Stimulated activated CD4-positive, alpha-beta T cell treated with anti-CD3 and anti-CD28 coated beads, TNF-alpha, amount 100 ng/mL, for 48 hours (primary cell): ENCODE measurements at regions not wholly inside any gene's neighbourhood (a gene's known extent, or its start where the extent isn't known, plus 50 kb on each side); places are given as distances from the start of the nearest gene placed in this dataset.
"Not testable (repeated sequence)": the region's sequence is repeated elsewhere in the genome, so short reads cannot be mapped to it uniquely, and the experiment has no call there.

Source experiments
- DNase-seq, 3 donors: peaks; one replicate each; pipeline ENCODE4 v3.0.0-alpha.2; 2020; ENCODE audit warnings: low read depth in 3 of 3

GRCh38 chr19:33866696-33867095 lies 70.0 kb downstream of the KCTD15 start:
- no peak for DNase-seq

- DNase-seq, result no peak
Observed at GRCh38 chr19:33868076-33868735, 71.5 kb downstream of the KCTD15 start.

- no peak for DNase-seq
Observed at GRCh38 chr19:33868788-33869412, 72.2 kb downstream of the KCTD15 start.

- not testable (repeated sequence) for DNase-seq
Observed at GRCh38 chr19:33870298-33870932, 73.7 kb downstream of the KCTD15 start.

- no peak for DNase-seq
Observed at GRCh38 chr19:33871605-33872004, 74.9 kb downstream of the KCTD15 start.

GRCh38 chr19:33872445-33873320 lies 76.0 kb downstream of the KCTD15 start:
- DNase-seq, result no peak

GRCh38 chr19:33875071-33875470 lies 78.4 kb downstream of the KCTD15 start:
- no peak for DNase-seq

GRCh38 chr19:33876192-33876591 lies 79.5 kb downstream of the KCTD15 start:
- DNase-seq, result no peak

GRCh38 chr19:33878030-33878544 lies 81.4 kb downstream of the KCTD15 start:
- no peak for DNase-seq

GRCh38 chr19:33878910-33879810 lies 82.5 kb downstream of the KCTD15 start:
- DNase-seq, result no peak

- no peak for DNase-seq
Observed at GRCh38 chr19:33879818-33880575, 83.3 kb downstream of the KCTD15 start.

GRCh38 chr19:33883859-33884519 lies 87.3 kb downstream of the KCTD15 start:
- DNase-seq, result no peak

GRCh38 chr19:33885236-33885635 lies 88.6 kb downstream of the KCTD15 start:
- no peak for DNase-seq

GRCh38 chr19:33887891-33888290 lies 91.2 kb downstream of the KCTD15 start:
- no peak for DNase-seq

GRCh38 chr19:33888665-33889064 lies 92.0 kb downstream of the KCTD15 start:
- no peak for DNase-seq

GRCh38 chr19:33890569-33890968 lies 93.9 kb downstream of the KCTD15 start:
- DNase-seq, result no peak

GRCh38 chr19:33891773-33892172 lies 95.1 kb downstream of the KCTD15 start:
- no peak for DNase-seq

GRCh38 chr19:33894787-33895186 lies 98.1 kb downstream of the KCTD15 start:
- no peak for DNase-seq

- DNase-seq, result no peak
Observed at GRCh38 chr19:33895366-33895765, 98.7 kb downstream of the KCTD15 start.
